SK-N-SH treated with all-trans-retinoic acid at 6 μM for 48 hours (cell line): ENCODE measurements at regions not wholly inside any gene's neighbourhood (a gene's known extent, or its start where the extent isn't known, plus 50 kb on each side); places are given as distances from the start of the nearest gene placed in this dataset.

Source experiments
- ATAC-seq: fragments of 200-7000 bp; cut with Tn5 transposase; 3 replicates; pipeline ENCODE4 v1.9.1; 2020; ENCODE audit warnings: mild to moderate bottlenecking, moderate library complexity
- BACH2 ChIP-seq: fragments of 250-450 bp; sonication (Bioruptor Pico); IDR thresholded peaks from 2 replicates; pipeline ENCODE4 v1.9.0; 2021; ENCODE audit warnings: mild to moderate bottlenecking, borderline replicate concordance
- CSDC2 ChIP-seq: fragments of 250-450 bp; sonication (Bioruptor Pico); IDR thresholded peaks from 2 replicates; pipeline ENCODE4 v1.5.0; 2020; ENCODE audit warnings: mild to moderate bottlenecking, moderate library complexity
- ESRRG ChIP-seq: fragments of 250-450 bp; sonication (Bioruptor Pico); IDR thresholded peaks from 2 replicates; pipeline ENCODE4 v1.6.1; 2021; ENCODE audit warnings: mild to moderate bottlenecking
- GLIS3 ChIP-seq: fragments of 250-450 bp; sonication (Bioruptor Pico); IDR thresholded peaks from 2 replicates; pipeline ENCODE4 v1.5.0; 2020; ENCODE audit warnings: mild to moderate bottlenecking, moderate library complexity
- RARB ChIP-seq: fragments of 250-450 bp; sonication (Bioruptor Pico); IDR thresholded peaks from 2 replicates; pipeline ENCODE4 v1.8.0; 2021; ENCODE audit warnings: mild to moderate bottlenecking, moderate library complexity
- SNAI2 ChIP-seq: fragments of 250-450 bp; sonication (Bioruptor Pico); IDR thresholded peaks from 2 replicates; pipeline ENCODE4 v1.5.0; 2020; ENCODE audit warnings: mild to moderate bottlenecking, moderate library complexity
- TCF4 ChIP-seq: fragments of 250-450 bp; sonication (Bioruptor Pico); IDR thresholded peaks from 2 replicates; pipeline ENCODE4 v1.8.0; 2021; ENCODE audit warnings: mild to moderate bottlenecking, moderate library complexity, borderline replicate concordance
- ZFP3 ChIP-seq: fragments of 250-450 bp; sonication (Bioruptor Pico); IDR thresholded peaks from 2 replicates; pipeline ENCODE4 v1.5.0; 2020; ENCODE audit warnings: mild to moderate bottlenecking, moderate library complexity
- ZFP30 ChIP-seq: fragments of 450-650 bp; formaldehyde crosslinking; IDR thresholded peaks from 2 replicates; pipeline ENCODE4 v1.5.0; 2022; ENCODE audit warnings: mild to moderate bottlenecking, moderate library complexity
- TF ChIP-seq, protein P1 (sequence below): fragments of 250-450 bp; sonication (Bioruptor Pico); IDR thresholded peaks from 2 replicates; pipeline ENCODE4 v1.5.0; 2020; ENCODE audit warnings: mild to moderate bottlenecking, moderate library complexity
- TF ChIP-seq, protein P2 (sequence below): fragments of 250-450 bp; sonication (Bioruptor Pico); IDR thresholded peaks from 2 replicates; pipeline ENCODE4 v1.5.1; 2021; ENCODE audit warnings: mild to moderate bottlenecking, moderate library complexity

DNA sequence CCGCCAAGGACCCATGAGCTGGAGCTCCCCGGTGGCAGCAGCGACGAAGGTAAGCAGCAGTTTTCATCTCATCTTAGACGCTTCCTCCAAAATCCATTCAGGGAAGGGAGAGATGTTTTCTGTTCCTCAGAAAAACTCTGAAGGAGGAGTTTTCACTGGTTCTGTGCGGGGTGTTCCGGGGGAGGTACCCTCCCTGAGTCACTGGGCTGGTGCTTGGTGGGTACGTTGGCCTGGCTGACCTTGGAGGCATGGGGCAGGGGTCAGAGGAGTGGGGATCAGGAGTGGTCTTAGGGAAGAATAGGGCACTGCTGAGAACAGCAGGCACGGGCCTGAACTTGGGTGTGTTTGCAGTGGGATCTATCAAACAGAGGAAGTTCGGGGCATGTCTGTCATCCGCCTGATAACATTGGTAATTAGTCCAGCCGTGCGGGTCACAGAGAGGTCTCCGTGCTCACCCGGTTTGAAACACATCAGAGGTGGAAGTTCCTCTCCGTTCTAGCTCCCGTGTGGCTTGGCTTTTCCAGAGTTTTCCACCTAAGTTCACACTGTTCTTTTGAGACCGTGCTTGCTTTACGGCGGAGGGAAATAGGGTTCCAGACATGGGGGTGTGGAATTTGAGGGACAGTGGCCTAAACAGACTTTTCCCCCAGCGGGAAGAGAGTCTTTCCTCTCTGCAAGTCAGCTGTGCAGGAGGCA, 59.6 kb upstream of the CIBAR2 start:
- no peak for TF ChIP-seq ZFP3 (CRISPR knock-in tag)
- TF ChIP-seq, protein P1, sequence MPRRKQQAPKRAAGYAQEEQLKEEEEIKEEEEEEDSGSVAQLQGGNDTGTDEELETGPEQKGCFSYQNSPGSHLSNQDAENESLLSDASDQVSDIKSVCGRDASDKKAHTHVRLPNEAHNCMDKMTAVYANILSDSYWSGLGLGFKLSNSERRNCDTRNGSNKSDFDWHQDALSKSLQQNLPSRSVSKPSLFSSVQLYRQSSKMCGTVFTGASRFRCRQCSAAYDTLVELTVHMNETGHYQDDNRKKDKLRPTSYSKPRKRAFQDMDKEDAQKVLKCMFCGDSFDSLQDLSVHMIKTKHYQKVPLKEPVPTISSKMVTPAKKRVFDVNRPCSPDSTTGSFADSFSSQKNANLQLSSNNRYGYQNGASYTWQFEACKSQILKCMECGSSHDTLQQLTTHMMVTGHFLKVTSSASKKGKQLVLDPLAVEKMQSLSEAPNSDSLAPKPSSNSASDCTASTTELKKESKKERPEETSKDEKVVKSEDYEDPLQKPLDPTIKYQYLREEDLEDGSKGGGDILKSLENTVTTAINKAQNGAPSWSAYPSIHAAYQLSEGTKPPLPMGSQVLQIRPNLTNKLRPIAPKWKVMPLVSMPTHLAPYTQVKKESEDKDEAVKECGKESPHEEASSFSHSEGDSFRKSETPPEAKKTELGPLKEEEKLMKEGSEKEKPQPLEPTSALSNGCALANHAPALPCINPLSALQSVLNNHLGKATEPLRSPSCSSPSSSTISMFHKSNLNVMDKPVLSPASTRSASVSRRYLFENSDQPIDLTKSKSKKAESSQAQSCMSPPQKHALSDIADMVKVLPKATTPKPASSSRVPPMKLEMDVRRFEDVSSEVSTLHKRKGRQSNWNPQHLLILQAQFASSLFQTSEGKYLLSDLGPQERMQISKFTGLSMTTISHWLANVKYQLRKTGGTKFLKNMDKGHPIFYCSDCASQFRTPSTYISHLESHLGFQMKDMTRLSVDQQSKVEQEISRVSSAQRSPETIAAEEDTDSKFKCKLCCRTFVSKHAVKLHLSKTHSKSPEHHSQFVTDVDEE (CRISPR knock-in tag) = no peak
- TF ChIP-seq CSDC2 = no peak
- TF ChIP-seq RARB (CRISPR knock-in tag) = no peak
- TF ChIP-seq SNAI2 (CRISPR knock-in tag) = no peak
- peak; percentile 1; the same call in 1 of the 3 replicates for ATAC-seq

DNA sequence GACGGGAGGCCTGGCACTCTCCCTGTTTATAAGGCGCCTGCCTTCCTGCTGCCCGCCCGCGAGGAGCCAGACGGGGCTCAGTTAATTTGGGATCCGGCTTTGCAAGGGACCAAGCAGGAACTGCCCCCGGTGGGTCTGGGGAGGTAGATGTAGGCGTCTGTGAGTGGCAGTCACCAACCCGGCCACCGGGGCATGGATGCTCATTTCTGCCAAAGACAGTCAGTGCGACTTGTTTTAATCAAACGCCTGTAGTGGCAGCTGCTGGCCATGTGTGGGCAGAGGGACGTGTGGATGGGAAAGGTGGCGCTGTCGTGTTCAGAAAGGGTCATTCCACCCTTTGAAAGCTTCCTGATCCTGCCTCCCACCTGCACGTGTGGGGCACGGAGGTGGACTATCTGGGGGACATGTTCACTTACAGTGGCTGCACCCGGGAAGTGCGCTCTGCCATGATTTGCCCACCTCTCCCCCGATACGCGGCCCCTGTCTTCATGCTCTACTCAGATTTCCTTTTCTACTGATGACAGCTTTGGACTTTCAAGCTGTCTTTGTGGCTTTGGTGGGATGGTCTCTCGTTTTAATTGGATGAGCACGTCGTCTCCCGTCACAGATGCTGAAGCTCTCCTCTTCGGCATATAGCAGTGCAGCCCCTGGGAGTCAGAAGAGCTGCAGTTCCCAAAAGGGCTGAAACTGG, 60.3 kb upstream of the CIBAR2 start:
- ATAC-seq = peak; percentile 41
- TF ChIP-seq BACH2 (CRISPR knock-in tag) = no peak
- no peak for TF ChIP-seq RARB (CRISPR knock-in tag)
- TF ChIP-seq GLIS3 (CRISPR knock-in tag) = 0 out of 2 replicates have a peak, but pooled peaks have one; percentile 50
- peak; percentile 74 for TF ChIP-seq TCF4 (CRISPR knock-in tag)

DNA sequence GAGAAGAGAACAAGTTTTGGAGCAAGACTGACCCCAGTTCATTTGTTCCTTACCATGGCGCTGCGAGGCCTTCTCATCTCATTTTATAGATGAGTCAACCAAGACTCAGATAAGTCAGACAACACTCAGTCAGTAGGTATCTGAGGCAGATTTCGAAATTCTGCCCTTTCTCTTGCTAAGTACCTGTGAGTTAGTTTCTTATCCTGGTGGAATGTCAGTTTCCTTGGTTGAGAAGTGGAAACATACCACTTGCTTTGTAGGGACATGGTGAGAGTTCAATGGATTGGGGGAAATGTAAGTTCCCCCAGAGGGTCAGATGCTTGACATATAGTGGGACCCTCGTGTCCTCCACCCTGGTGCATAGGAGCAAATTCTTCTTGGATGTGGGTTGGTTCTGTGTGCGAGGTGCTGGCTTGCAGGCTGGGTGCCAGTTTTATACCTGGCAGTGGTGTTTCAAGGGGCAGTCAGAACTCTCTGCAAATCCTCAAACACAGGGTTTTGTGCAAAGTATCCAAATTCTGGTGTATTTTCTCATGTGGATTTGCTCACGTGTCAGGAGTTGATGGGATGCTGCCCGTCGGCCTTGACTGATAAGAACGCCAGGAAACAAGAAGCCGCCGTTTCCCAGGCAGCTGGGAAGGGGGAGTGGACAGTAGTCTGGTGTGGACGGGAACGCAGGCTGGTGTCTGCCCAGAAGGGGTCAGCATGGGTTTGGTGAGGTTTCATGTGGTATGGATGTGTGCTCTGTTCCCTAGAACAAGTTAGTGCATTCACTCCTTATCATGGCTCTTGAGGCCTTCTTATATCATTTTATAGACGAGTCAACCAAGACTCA, 61.1 kb upstream of the CIBAR2 start:
- peak; percentile 68 for ATAC-seq
- no peak for TF ChIP-seq ESRRG (CRISPR knock-in tag)
- TF ChIP-seq, protein P1 (CRISPR knock-in tag) = peak; percentile 35; the same call in 1 of the 2 replicates

DNA sequence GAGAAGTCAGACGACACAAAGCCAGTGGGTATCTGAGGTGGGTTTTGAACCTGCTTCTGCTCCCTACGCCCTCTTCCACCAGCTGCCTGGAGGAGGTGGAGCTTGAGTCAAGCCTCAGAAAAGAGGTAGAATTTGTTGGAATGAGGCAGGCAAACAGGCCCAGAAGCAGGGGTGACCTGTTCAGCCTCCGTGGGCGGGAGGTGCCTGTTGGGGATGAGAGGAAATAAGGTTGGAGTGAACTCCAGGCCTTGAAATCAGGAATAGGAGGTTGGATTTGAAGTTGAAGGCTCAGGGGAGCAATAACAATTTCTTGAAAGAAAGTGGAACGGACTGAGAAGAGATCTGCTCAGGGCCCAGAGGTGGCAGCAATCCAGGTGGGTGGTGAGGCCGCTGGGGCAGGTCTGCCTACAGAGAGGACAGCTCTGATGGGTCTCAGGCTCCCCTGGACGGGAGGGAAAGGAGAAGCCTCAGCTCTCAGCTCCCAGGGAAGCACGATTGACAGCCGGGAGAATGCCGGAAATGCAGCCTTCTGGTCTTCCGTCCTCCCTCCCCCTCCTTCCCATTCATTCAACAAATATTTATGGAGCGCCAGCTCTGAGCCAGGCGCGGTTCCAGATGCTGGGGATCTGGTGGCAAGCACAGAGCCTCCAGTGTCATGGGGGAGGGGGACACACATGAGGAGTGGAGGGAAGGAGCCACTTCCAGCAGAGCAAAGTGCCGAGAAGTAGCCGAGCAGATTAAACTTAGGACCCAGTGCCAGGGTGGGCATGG, 61.9 kb upstream of the CIBAR2 start:
- peak; percentile 54; the same call in 1 of the 2 replicates for TF ChIP-seq TCF4 (CRISPR knock-in tag)
- TF ChIP-seq BACH2 (CRISPR knock-in tag) = no peak
- TF ChIP-seq ZFP3 (CRISPR knock-in tag) = no peak

DNA sequence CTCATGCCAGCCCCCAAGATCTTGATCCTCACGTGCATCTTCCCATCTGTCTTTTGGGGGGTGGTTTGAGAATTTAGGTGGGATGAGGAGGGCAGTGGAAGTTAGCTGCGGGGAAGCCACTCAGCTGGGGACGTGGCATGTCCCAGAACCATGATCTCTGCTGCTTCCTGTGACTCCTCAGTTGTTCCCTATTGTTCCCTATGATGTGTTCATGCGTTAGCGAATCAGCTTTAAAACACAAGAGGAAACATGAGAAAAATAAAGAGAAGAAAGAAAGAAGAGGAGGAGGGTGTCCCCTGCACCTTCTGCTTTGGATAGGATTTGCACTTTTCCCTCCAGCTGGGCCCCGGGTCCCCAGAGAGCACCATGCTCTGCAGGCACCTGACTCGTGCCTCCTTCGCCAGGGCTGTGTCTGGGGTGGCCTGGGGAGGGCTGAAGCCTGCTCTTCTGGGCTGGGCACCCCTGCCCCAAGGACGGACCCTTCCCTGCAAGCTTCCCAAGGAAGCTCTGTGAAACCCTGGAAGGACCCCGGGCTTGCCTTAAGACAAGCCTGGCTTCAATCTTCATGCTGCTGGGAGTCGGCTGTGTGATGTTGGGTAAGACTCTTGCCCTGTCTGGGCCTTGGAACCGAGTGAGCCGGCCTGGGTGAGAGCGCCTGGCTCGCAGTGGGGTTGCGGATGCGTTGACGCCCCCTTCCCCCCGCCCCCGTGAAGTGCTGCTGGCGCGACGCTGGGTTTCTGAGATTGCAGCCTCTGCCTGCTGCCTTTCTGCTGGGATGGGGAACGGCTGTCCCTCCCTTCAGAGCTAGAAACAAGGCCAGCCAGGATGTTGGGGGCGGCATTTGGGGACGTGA, 62.8 kb upstream of the CIBAR2 start:
- ATAC-seq = no peak
- no peak for TF ChIP-seq ZFP30 (CRISPR knock-in tag)
- TF ChIP-seq RARB (CRISPR knock-in tag) = no peak

More for the DNA sequence above, 61.9 kb upstream of the CIBAR2 start:
- ATAC-seq = peak; percentile 66

DNA sequence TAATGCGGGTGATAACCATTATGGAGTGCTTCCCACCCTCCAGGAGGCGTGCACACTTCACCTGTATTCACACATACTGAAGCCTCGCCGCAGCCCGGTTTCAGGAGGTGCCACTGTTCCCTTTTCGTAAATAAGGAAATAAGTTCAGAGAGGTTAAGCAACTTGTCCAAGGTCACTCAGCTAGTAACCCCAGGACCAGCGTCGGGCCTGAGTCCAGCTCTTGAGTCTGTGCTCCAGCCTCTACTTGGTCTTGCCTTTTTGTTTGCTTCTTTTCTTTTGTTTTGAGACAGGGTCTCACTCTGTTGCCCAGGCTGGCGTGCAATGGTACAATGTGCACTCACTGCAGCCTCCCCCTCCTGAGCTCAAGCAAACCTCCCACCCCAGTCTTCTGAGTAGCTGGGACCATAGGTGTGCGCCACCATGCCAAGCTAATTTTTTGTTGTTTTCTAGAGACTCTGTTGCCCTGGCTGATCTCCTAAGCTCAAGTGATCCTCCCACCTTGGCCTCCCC, 63.5 kb upstream of the CIBAR2 start:
- TF ChIP-seq, protein P2, sequence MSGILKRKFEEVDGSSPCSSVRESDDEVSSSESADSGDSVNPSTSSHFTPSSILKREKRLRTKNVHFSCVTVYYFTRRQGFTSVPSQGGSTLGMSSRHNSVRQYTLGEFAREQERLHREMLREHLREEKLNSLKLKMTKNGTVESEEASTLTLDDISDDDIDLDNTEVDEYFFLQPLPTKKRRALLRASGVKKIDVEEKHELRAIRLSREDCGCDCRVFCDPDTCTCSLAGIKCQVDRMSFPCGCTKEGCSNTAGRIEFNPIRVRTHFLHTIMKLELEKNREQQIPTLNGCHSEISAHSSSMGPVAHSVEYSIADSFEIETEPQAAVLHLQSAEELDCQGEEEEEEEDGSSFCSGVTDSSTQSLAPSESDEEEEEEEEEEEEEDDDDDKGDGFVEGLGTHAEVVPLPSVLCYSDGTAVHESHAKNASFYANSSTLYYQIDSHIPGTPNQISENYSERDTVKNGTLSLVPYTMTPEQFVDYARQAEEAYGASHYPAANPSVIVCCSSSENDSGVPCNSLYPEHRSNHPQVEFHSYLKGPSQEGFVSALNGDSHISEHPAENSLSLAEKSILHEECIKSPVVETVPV (CRISPR knock-in tag) = no peak
- no peak for ATAC-seq
